K562 (cell line): ENCODE measurements at regions not wholly inside any gene's neighbourhood (a gene's known extent, or its start where the extent isn't known, plus 50 kb on each side); places are given as distances from the start of the nearest gene placed in this dataset.

Experiments used
- ATAC-seq: fragments of 200-7000 bp; cut with Tn5 transposase; 3 replicates; pipeline ENCODE4 v1.9.1; 2020; ENCODE audit warnings: moderate library complexity
- BruUV-seq: library from RNA; stranded (reverse); fragments of 400-500 nt; replicated peaks from 2 replicates; lab custom pipeline; 2021; lab: Mats Ljungman, UMichigan
- CTCF ChIA-PET: fragments of 300-600 bp; formaldehyde crosslinking; extraction: SDS; loops from one replicate; lab custom pipeline; 2021; ENCODE audit warnings: low intra/inter-chr PET ratio; lab: Yijun Ruan, JAX
- POLR2A ChIA-PET: fragments of 300-600, 350-650 bp; sonication (Branson Sonifier 250); formaldehyde crosslinking; extraction: SDS; loops from one replicate; lab custom pipeline; 2021; ENCODE audit warnings: antibody characterized with exemption, inconsistent platforms; lab: Yijun Ruan, JAX
- DNase-seq, 4 experiments: peaks; one replicate each; pipeline versions ENCODE4 v3.0.0 to v3.0.0-alpha.2; 2011 to 2018; ENCODE audit warnings: low spot score in 3 of 4, mixed read lengths in 3 of 4; ENCODE audit errors: extremely low read depth in 1 of 4
- FAIRE-seq: peaks from 2 replicates; lab custom pipeline; 2011; peaks lifted over from hg19 to GRCh38; lab: Jason Lieb, UNC
- H2AFZ ChIP-seq: 2 replicates; pipeline ENCODE4 v1.6.0; 2011; ENCODE audit warnings: low read depth, low read length, control low read depth, inconsistent platforms
- H3K27ac ChIP-seq: fragments of 200-600 bp; 3 replicates; pipeline ENCODE4 v1.8.0; 2011; ENCODE audit warnings: low read depth, mild to moderate bottlenecking, control low read depth, inconsistent platforms, low read length, moderate library complexity, mixed read lengths; ENCODE audit errors: extremely low read depth
- H3K27me3 ChIP-seq, 2 experiments: fragments of 300-600 bp in 1 of 2; 2 replicates in 1 of 2; 3 replicates in 1 of 2; pipeline versions ENCODE4 v1.6.0 to v1.8.0; 2011; ENCODE audit warnings: inconsistent platforms in 2 of 2, low read length in 2 of 2, mild to moderate bottlenecking in 1 of 2, mixed read lengths in 1 of 2, moderate library complexity in 1 of 2; ENCODE audit not compliant: control insufficient read depth in 2 of 2, insufficient read depth in 2 of 2
- H3K36me3 ChIP-seq: fragments of 300-600 bp; 3 replicates; pipeline ENCODE4 v1.8.0; 2011; ENCODE audit warnings: mild to moderate bottlenecking, low read length, inconsistent platforms; ENCODE audit not compliant: control insufficient read depth, insufficient read depth
- H3K4me1 ChIP-seq, 2 experiments: fragments of 200-600 bp in 1 of 2; replicated peaks in 1 of 2; 2 replicates in 1 of 2; 3 replicates in 1 of 2; pipeline versions ENCODE4 v1.5.1 to v1.8.0; 2011; ENCODE audit warnings: inconsistent platforms in 2 of 2, low read length in 2 of 2, mild to moderate bottlenecking in 1 of 2, mixed read lengths in 1 of 2, moderate library complexity in 1 of 2; ENCODE audit not compliant: control insufficient read depth in 2 of 2, insufficient read depth in 2 of 2
- H3K4me2 ChIP-seq: 2 replicates; pipeline ENCODE4 v1.6.1; 2011; ENCODE audit warnings: low read length, control low read depth, inconsistent platforms, mixed read lengths; ENCODE audit not compliant: insufficient read depth
- H3K4me3 ChIP-seq: fragments of 200-600 bp; sonication (generic), shearing (Covaris generic); 2 replicates; pipeline ENCODE4 v1.5.1; 2016; ENCODE audit warnings: control low read depth, inconsistent platforms
- H3K79me2 ChIP-seq: fragments of 200-600 bp; 3 replicates; pipeline ENCODE4 v1.8.0; 2011; ENCODE audit warnings: low read length, inconsistent platforms; ENCODE audit not compliant: control insufficient read depth, insufficient read depth
- H3K9ac ChIP-seq, 2 experiments: 2 replicates each; pipeline versions ENCODE4 v1.6.0 to v1.6.1; 2011; ENCODE audit warnings: low read depth in 2 of 2, low read length in 2 of 2, control low read depth in 1 of 2, inconsistent platforms in 1 of 2, mild to moderate bottlenecking in 1 of 2, mixed read lengths in 1 of 2; ENCODE audit not compliant: insufficient read depth in 1 of 2
- H3K9me1 ChIP-seq: one replicate; pipeline ENCODE4 v1.6.0; 2011; ENCODE audit warnings: inconsistent platforms, mild to moderate bottlenecking, low read length, moderate library complexity; ENCODE audit not compliant: control insufficient read depth, insufficient read depth
- H3K9me3 ChIP-seq: replicated peaks from 2 replicates; pipeline ENCODE4 v1.5.1; 2011; ENCODE audit warnings: low read depth, low read length, inconsistent platforms; ENCODE audit not compliant: control insufficient read depth, insufficient read depth
- H4K20me1 ChIP-seq: replicated peaks from 2 replicates; pipeline ENCODE4 v1.6.1; 2011; ENCODE audit warnings: low read length, inconsistent platforms, mixed read lengths; ENCODE audit not compliant: control insufficient read depth, insufficient read depth
- BRF2 ChIP-seq: IDR thresholded peaks from 3 replicates; pipeline ENCODE4 v1.6.1; 2011; ENCODE audit warnings: borderline replicate concordance, mild to moderate bottlenecking; ENCODE audit not compliant: insufficient read length, insufficient read depth
- CBX8 ChIP-seq: fragments of 200-600 bp; sonication (generic); IDR thresholded peaks from 2 replicates; pipeline ENCODE4 v1.6.1; 2012; ENCODE audit warnings: borderline replicate concordance, mixed run types, low read depth, mild to moderate bottlenecking, moderate library complexity, mixed read lengths, low read length, control low read depth, inconsistent platforms; ENCODE audit not compliant: poor library complexity, severe bottlenecking; ENCODE audit errors: extremely low read depth
- CC2D1A ChIP-seq: fragments of 450-650 bp; IDR thresholded peaks from 2 replicates; pipeline ENCODE4 v1.6.1; 2017; ENCODE audit warnings: mild to moderate bottlenecking
- CXXC5 ChIP-seq: fragments of 250-450 bp; sonication (Bioruptor Pico); IDR thresholded peaks from 2 replicates; pipeline ENCODE4 v1.8.0; 2022; ENCODE audit warnings: inconsistent platforms, mild to moderate bottlenecking, moderate library complexity
- HIVEP1 ChIP-seq: fragments of 250-450 bp; sonication (Bioruptor Pico); IDR thresholded peaks from 2 replicates; pipeline ENCODE4 v1.4.0; 2020; ENCODE audit warnings: mild to moderate bottlenecking
- KDM4B ChIP-seq, 2 experiments: fragments of 450-650 bp in 1 of 2; sonication (generic) in 1 of 2; IDR thresholded peaks; 2 replicates each; pipeline ENCODE4 v1.6.1; 2016 to 2017; ENCODE audit warnings: borderline replicate concordance in 2 of 2, antibody characterized with exemption in 1 of 2, low read depth in 1 of 2, mild to moderate bottlenecking in 1 of 2
- KLF10 ChIP-seq: fragments of 250-450 bp; sonication (Bioruptor Pico); IDR thresholded peaks from 2 replicates; pipeline ENCODE4 v1.6.1; 2021; ENCODE audit warnings: matching md5 sums
- NKRF ChIP-seq: fragments of 450-650 bp; IDR thresholded peaks from 2 replicates; pipeline ENCODE4 v1.6.1; 2016; ENCODE audit warnings: borderline replicate concordance
- PHF21A ChIP-seq: fragments of 450-650 bp; IDR thresholded peaks from 2 replicates; pipeline ENCODE4 v1.6.1; 2017; ENCODE audit warnings: low read depth, borderline replicate concordance
- SP1 ChIP-seq: sonication (generic); formaldehyde crosslinking; IDR thresholded peaks from 2 replicates; pipeline ENCODE4 v1.8.1; 2022; ENCODE audit warnings: mild to moderate bottlenecking, missing genetic modification reagents
- ZNF589 ChIP-seq: fragments of 200-800 bp; sonication (Bioruptor generic); IDR thresholded peaks from 2 replicates; pipeline ENCODE4 v1.6.1; 2016; ENCODE audit warnings: low read depth, missing genetic modification characterization, missing compliant biosample characterization
- WGBS: fragments of 100-300 bp; shearing (Covaris generic); methylation state at CpG from one replicate; pipeline ENCODE4 v1.1.6; 2016; ENCODE audit warnings: low coverage, mixed read lengths; ENCODE audit not compliant: insufficient coverage; ENCODE audit errors: missing lambda C conversion rate; 5-methylcytosine and 5-hydroxymethylcytosine counted together
- in situ Hi-C: fragments of 300-500 bp; cut with MboI; formaldehyde crosslinking; loops from 4 replicates; pipeline ENCODE4 v1.15.0; 2018; ENCODE audit warnings: inconsistent platforms, mixed read lengths
- intact Hi-C: fragments of 100-400 bp; cut with micrococcal nuclease; formaldehyde crosslinking; loops from 2 replicates; pipeline ENCODE4 v1.14.2; 2022
- TF ChIP-seq, protein P1 (sequence below): fragments of 450-650 bp; formaldehyde crosslinking; IDR thresholded peaks from 2 replicates; pipeline ENCODE4 v1.4.0; 2020; ENCODE audit warnings: mild to moderate bottlenecking

DNA sequence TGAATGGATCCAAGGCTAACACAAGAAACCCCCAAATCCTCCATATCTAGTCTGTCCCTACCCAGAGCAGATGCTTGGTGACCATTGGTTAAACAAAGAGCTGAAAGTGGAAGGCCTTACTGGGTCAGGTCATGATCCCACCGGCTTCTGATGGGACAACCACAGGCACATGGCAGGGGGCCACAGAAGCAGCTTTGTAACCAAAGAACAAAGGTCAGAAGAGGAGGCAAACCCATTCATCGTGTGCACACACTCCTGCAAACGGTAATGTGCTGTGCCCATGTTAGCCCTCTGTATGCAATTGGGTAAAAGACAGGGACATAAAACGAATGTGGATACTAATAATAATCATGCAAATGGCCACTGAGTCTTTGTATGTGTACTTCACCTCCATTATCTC, 133.3 kb upstream of the SLC6A11 start:
- intact Hi-C loops: no loop called here
- no peak for TF ChIP-seq KDM4B (IDR thresholded peaks at IDR 0.05; ENCODE audit: borderline replicate concordance in 2 of 2, low read depth in 1 of 2)
- no peak for TF ChIP-seq CBX8
- Histone ChIP-seq H3K27me3 (peaks cover 0 to 4% of the 10 kb centered on the region in 2 experiments; a peak in 2 of 5 replicates), H3K36me3 (no peaks in the 10 kb centered on the region), H3K79me2 (no peaks in the 10 kb centered on the region), H3K27ac (no peak overlapping the region), H3K9me1 (no peaks in the 10 kb centered on the region), H4K20me1 (no peaks in the 10 kb centered on the region), H2AFZ (no peak overlapping the region), H3K4me1 (no peaks in the 10 kb centered on the region), H3K9ac (no peak overlapping the region), H3K4me2 (no peak overlapping the region), H3K9me3 (no peaks in the 10 kb centered on the region), H3K4me3 (no peak overlapping the region)
- in situ Hi-C loops: no loop called here
- no peak for FAIRE-seq
- no peak for DNase-seq
- POLR2A ChIA-PET: no interaction called here
- CTCF ChIA-PET: no interaction called here
- ATAC-seq: no peak
- BruUV-seq: no TSS peak
- 0% methylated on average over 4 of the region's 4 CpGs for WGBS

DNA sequence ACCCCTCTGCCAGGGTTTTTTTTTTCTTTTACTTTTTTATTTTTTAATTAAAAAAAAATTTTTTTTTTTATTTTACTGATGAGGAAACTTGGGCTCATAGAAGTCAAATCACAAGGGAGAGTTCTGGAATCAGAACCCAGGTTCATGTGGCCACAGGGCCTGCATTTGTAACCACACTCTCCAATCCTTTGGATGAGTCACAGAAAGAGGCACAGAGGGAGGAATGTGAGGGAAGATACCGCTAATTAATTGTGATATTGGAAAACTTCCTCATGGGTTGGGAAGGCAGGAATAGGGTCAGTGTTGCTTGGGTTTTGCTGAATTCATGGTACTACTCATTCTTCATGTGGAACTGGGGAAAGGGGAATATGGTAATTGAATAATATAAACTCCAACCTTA, 132.9 kb upstream of the SLC6A11 start:
- 0% methylated on average over 1 of the region's 1 CpG for WGBS
- no peak for DNase-seq
- Histone ChIP-seq H3K4me2 (no peak overlapping the region), H3K9me3 (no peaks in the 10 kb centered on the region), H3K9ac (no peak overlapping the region), H2AFZ (no peak overlapping the region), H4K20me1 (no peaks in the 10 kb centered on the region), H3K79me2 (no peaks in the 10 kb centered on the region), H3K9me1 (no peaks in the 10 kb centered on the region), H3K36me3 (no peaks in the 10 kb centered on the region), H3K27me3 (peaks cover 0 to 4% of the 10 kb centered on the region in 2 experiments; a peak in 2 of 5 replicates), H3K4me1 (no peaks in the 10 kb centered on the region), H3K27ac (no peak overlapping the region), H3K4me3 (no peak overlapping the region)
- POLR2A ChIA-PET: interaction anchor here (0.8 kb wide), 1 partner anchor 16 kb away, joined by 3 read pairs; no protein-coding TSS in a partner anchor
- no peak for FAIRE-seq
- CTCF ChIA-PET: no interaction called here
- ATAC-seq: no peak
- in situ Hi-C loops: no loop called here
- intact Hi-C loops: no loop called here
- BruUV-seq: no TSS peak
- no peak for TF ChIP-seq PHF21A
- no peak for TF ChIP-seq NKRF
- TF ChIP-seq, protein P1, sequence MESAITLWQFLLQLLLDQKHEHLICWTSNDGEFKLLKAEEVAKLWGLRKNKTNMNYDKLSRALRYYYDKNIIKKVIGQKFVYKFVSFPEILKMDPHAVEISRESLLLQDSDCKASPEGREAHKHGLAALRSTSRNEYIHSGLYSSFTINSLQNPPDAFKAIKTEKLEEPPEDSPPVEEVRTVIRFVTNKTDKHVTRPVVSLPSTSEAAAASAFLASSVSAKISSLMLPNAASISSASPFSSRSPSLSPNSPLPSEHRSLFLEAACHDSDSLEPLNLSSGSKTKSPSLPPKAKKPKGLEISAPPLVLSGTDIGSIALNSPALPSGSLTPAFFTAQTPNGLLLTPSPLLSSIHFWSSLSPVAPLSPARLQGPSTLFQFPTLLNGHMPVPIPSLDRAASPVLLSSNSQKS (CRISPR knock-in tag): no peak
- no peak for TF ChIP-seq ZNF589 (CRISPR knock-in tag)
- no peak for TF ChIP-seq HIVEP1
- no peak for TF ChIP-seq SP1
- TF ChIP-seq KLF10 (CRISPR knock-in tag): no peak
- no peak for TF ChIP-seq BRF2
- TF ChIP-seq CC2D1A: no peak
- no peak for TF ChIP-seq CXXC5 (CRISPR knock-in tag)
